GM03348 (cell line): ENCODE measurements at regions not wholly inside any gene's neighbourhood (a gene's known extent, or its start where the extent isn't known, plus 50 kb on each side); places are given as distances from the start of the nearest gene placed in this dataset.
A peak's percentile ranks its signal among the peaks of the same experiment; 100 is the strongest.
"Not testable (repeated sequence)": the region's sequence is repeated elsewhere in the genome, so short reads cannot be mapped to it uniquely, and the experiment has no call there.

Experiments used
- DNase-seq: peaks from one replicate; pipeline ENCODE4 v3.0.0; 2012; ENCODE audit warnings: low spot score

- DNase-seq = not testable (repeated sequence)
Observed at GRCh38 chr4:102210806-102211205, 134.5 kb downstream of the SLC39A8 start.

- not testable (repeated sequence) for DNase-seq
Observed at GRCh38 chr4:102204634-102205033, 140.6 kb downstream of the SLC39A8 start.

GRCh38 chr4:102196221-102196620 is 149.1 kb downstream of the SLC39A8 start:
- peak; percentile 55 for DNase-seq

DNA sequence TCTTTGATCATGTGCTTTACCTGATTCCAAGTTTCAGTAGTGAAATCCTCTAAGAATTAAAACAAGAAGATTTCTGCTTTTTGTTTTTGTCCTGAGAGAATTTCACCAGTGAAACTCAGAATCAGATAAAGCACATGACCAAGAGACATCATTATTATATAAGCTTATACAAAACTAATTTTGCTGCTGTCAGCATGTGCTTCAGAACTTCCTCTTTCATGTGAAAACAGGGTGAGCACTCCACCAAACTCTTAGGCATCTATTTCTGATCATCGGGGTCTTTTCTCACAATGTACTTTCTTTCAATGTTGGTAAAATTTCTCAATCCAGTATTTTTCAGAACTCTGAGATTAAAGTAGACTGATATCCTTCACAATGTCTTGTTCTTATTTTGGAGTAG is 152.1 kb downstream of the SLC39A8 start:
- no peak for DNase-seq

GRCh38 chr4:102180046-102180445 is 165.2 kb downstream of the SLC39A8 start:
- DNase-seq = no peak

DNA sequence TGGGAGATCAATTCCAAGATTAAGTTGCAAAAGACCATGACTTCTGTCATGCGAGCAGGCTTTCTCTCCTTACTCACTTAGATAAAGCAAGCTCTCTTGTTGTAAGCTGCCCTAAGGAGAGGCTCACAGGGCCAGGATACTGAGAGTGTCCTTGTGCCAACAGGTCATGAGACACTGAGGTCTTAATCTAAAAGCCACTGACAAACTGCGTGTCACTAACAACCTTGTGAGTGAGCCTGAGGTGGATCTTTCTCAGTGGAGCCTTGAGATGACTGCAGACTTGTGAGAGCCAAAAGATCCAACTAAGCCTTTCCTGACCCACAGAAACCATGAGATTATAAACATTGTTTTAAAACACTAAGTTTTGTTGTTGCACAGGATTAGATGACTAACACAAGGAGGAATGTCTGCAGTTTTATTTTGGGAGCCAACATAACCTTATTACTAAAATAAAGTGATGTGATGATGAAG is 170.5 kb downstream of the SLC39A8 start:
- DNase-seq = peak; percentile 61

GRCh38 chr4:102172341-102172740 is 172.9 kb downstream of the SLC39A8 start:
- DNase-seq = no peak

DNA sequence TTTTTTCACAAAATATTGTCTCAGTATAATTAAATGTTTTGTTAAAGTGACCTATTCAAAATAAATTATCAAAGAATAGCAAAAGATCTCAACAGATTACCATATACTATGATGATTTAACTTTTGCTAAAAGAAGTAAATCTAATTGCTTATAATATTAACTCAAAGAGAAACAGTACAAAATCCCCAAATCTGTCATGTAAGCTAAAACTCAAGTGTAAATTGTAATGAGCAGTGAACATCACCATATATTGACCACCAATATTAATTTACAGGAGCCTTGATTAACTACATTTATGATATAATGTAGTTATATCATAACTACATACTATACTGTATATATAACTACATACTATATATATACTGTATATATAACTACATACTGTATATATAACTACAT is 174.4 kb downstream of the SLC39A8 start:
- no peak for DNase-seq

GRCh38 chr4:102169345-102169744 is 175.9 kb downstream of the SLC39A8 start:
- no peak for DNase-seq

DNA sequence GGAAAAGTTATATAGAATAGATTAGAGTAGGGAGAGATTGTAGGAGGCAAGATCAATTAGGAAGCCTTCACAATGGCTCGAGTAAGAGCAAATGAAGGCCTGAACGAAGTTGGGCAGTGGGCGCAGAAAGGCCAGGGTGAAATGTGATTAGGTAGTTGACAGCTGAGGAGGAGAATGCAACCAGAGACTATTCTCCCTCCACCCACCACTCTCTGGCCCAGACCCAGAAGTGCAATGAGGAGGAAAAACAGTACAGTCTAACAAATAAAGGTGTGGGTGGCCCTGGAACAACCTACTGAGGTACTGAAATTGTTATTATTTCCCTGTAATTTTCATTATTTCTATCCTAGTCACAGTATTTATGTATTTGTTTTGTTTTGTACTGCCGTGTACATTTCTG is 176.7 kb downstream of the SLC39A8 start:
- no peak for DNase-seq

- no peak for DNase-seq
Observed at GRCh38 chr4:102165584-102165983, 179.7 kb downstream of the SLC39A8 start.

DNA sequence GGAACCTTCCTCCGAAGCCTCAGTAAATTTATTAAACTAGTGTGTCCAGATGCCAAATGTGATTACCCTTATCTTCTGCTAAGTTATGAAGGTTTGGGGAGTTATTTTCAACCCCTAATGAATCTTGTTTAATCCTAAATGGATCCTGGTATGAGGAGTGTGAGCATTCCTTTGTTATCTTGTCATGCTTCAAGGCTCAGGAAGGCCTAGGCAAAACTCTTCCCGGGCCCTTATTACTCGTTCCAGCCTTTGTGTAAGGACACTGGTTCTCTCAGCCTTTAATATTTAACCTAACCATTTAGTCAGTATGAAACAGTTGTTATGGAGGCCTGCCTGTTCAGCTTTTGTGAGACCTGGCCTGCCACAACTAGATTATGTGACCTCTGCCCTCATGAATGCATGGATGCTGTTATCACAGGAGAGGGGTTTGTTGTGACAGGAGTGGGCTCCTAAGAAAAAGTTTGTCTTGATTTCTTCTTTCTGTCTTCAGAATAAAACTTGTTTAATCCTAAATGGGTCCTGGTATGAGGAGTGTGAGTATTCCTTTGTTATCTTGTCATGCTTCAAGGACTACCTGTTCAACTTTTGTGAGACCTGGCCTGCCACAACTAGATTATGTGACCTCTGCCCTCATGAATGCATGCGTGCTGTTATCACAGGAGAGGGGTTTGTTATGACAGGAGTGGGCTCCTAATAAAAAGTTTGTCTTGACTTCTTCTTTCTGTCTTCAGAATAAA is 181.7 kb downstream of the SLC39A8 start:
- DNase-seq = no peak

DNA sequence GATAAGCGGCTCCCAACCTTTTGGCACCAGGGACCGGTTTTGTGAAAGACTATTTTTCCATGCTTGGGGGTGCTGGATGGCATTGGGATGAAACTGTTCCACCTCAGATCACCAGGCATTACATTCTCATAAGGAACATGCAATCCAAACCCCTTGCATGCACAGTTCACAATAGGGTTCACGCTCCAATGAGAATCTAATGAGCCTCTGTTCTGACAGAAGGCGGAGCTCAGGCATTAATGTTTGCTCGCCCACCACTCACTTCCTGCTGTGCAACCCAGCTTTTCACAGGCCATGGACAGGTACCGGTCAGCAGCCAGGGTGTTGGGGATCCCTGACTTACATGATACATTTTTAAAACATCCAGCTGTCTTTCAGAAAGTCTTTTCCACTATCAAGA is 187.3 kb downstream of the SLC39A8 start:
- no peak for DNase-seq

DNA sequence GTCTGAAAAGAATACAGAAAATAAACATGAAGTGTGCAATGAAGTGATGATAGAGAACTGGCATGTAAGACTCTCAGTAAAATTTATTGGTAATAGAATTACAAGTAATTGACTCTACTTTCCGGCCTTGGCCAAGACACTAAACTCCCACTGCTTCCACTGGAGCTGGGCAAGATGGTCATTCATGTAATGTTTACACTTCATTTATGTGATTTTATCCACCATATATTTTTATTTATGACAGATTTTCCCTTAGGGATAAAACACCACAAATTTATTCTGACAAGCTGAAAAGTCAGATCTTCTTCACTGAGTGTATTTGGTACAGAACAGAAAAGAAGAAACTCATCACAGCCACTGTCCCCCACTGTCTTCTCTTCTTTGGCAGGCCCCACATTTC is 191.9 kb downstream of the SLC39A8 start:
- DNase-seq = no peak

DNA sequence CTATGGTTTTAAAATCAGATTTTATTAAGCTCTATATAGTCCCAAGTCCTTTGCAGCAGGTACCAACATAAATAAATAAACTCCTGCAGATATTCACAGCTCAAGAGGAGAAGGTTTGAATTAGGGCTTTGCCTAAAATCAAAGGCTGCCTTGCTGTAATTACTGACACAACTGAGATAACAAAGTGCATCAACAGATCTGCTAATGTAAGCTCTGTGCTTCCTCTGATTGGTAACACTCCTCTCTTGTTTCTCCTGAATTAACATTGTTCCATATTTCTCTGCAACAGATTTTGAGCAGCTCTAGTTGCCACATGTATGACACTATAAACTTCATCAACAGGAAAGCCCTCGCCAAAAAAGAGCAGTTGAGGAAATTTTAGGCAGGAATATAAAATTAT is 193.6 kb downstream of the SLC39A8 start:
- no peak for DNase-seq

DNA sequence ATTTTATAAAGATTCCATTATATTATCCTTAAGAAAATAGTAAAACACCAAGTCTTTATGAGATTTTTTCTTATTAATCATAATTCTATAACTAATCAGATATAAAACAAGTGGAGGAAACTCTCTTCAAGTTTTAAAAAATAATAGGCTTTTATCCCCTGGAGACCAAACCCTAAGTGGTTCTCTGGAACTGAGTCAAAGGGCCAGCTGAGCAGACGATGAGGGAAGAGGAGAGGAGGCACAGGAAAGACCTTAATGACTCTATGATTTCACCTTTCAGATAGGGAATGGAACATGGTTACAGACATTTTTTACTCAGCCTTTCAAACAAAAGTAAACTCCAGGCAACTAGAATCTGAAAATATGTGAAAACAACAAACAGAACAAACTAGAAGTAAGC is 201.8 kb downstream of the SLC39A8 start:
- DNase-seq = no peak

- no peak for DNase-seq
Observed at GRCh38 chr4:102141842-102142241, 203.4 kb downstream of the SLC39A8 start.

GRCh38 chr4:102139932-102140331 is 205.3 kb downstream of the SLC39A8 start:
- DNase-seq = no peak

GRCh38 chr4:102139132-102139573 is 206.1 kb downstream of the SLC39A8 start:
- peak; percentile 26 for DNase-seq

DNA sequence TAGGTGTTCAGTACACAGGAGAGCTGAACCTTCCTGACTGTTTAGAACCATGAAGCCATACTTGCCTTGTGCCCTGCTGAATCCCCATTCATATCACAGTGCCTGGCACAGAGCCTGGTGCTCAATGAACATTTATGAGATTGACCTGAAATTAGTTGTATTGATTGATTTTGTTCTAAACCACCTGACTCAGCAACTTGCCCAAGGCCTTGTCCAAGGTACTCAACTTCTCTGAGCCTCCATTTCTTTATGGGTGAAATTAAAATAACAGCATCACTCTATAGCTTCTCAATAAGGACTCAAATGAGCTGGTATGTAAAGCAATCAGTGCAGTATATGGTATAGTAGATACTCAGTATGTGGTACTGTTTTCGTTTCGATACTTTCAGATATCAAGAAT is 208.1 kb downstream of the SLC39A8 start:
- DNase-seq = no peak

GRCh38 chr4:102129810-102130209 is 215.5 kb downstream of the SLC39A8 start:
- DNase-seq = no peak
